WERI-Rb-1 (cell line): ENCODE measurements at regions not wholly inside any gene's neighbourhood (a gene's known extent, or its start where the extent isn't known, plus 50 kb on each side); places are given as distances from the start of the nearest gene placed in this dataset.
"Not testable (repeated sequence)": the region's sequence is repeated elsewhere in the genome, so short reads cannot be mapped to it uniquely, and the experiment has no call there.

Source experiments
- DNase-seq: peaks from one replicate; pipeline ENCODE4 v3.0.0-alpha.2; 2020
- H3K27ac ChIP-seq: fragments of 250-450 bp; sonication (Bioruptor Pico); 2 replicates; pipeline ENCODE4 v1.5.1; 2020; ENCODE audit warnings: mild to moderate bottlenecking, moderate library complexity
- H3K27me3 ChIP-seq: fragments of 250-450 bp; sonication (Bioruptor Pico); 2 replicates; pipeline ENCODE4 v1.5.1; 2021; ENCODE audit warnings: mild to moderate bottlenecking, low read depth, moderate library complexity; ENCODE audit not compliant: insufficient read depth, severe bottlenecking
- H3K36me3 ChIP-seq: fragments of 250-450 bp; sonication (Bioruptor Pico); 2 replicates; pipeline ENCODE4 v1.5.1; 2020; ENCODE audit warnings: mild to moderate bottlenecking, moderate library complexity
- H3K4me3 ChIP-seq: 2 replicates; pipeline ENCODE4 v1.5.1; 2011; ENCODE audit warnings: low read depth, mild to moderate bottlenecking, control low read depth, low read length
- H3K9me3 ChIP-seq: fragments of 250-450 bp; sonication (Bioruptor Pico); 2 replicates; pipeline ENCODE4 v1.5.1; 2021; ENCODE audit warnings: mild to moderate bottlenecking, moderate library complexity; ENCODE audit not compliant: severe bottlenecking
- CTCF ChIP-seq: IDR thresholded peaks from 2 replicates; pipeline ENCODE4 v1.5.1; 2011; ENCODE audit warnings: low read depth, mild to moderate bottlenecking, control low read depth, inconsistent platforms, low read length

- not testable (repeated sequence) for H3K9me3 ChIP-seq, DNase-seq, H3K4me3 ChIP-seq, H3K36me3 ChIP-seq, H3K27ac ChIP-seq
- peaks cover 30% of the 10 kb centered on the region for H3K27me3 ChIP-seq
Measured at GRCh38 chr9:68593760-68594159, 53.1 kb upstream of the TMEM252 start.

GRCh38 chr9:68595868-68596267, 55.2 kb upstream of the TMEM252 start:
- no peak for DNase-seq
- Histone ChIP-seq H3K9me3 (peaks cover 3% of the 10 kb centered on the region), H3K27ac (no peak overlapping the region), H3K4me3 (no peak overlapping the region), H3K36me3 (no peaks in the 10 kb centered on the region), H3K27me3 (peaks cover 31% of the 10 kb centered on the region)
- TF ChIP-seq CTCF = no peak

GRCh38 chr9:68597362-68597997, 56.8 kb upstream of the TMEM252 start:
- DNase-seq = no peak
- no peak overlapping the region for H3K27ac ChIP-seq
- H3K27me3 ChIP-seq = peaks cover 42% of the 10 kb centered on the region
- H3K4me3 ChIP-seq = no peak overlapping the region
- no peaks in the 10 kb centered on the region for H3K36me3 ChIP-seq
- no peak for TF ChIP-seq CTCF
- H3K9me3 ChIP-seq = peaks cover 3% of the 10 kb centered on the region

- H3K4me3 ChIP-seq = no peak overlapping the region
- peaks cover 56% of the 10 kb centered on the region for H3K27me3 ChIP-seq
- no peaks in the 10 kb centered on the region for H3K36me3 ChIP-seq
- no peak for TF ChIP-seq CTCF
- H3K9me3 ChIP-seq = no peaks in the 10 kb centered on the region
- H3K27ac ChIP-seq = no peak overlapping the region
- no peak for DNase-seq
Measured at GRCh38 chr9:68599826-68600225, 59.1 kb upstream of the TMEM252 start.

- H3K27ac ChIP-seq = no peak overlapping the region
- no peak for TF ChIP-seq CTCF
- peaks cover 62% of the 10 kb centered on the region for H3K27me3 ChIP-seq
- no peak overlapping the region for H3K4me3 ChIP-seq
- H3K9me3 ChIP-seq = no peaks in the 10 kb centered on the region
- no peak for DNase-seq
- no peaks in the 10 kb centered on the region for H3K36me3 ChIP-seq
Measured at GRCh38 chr9:68601081-68601480, 60.4 kb upstream of the TMEM252 start.

GRCh38 chr9:68603371-68603770, 62.7 kb upstream of the TMEM252 start:
- no peak overlapping the region for H3K4me3 ChIP-seq
- no peaks in the 10 kb centered on the region for H3K9me3 ChIP-seq
- TF ChIP-seq CTCF = no peak
- H3K27me3 ChIP-seq = peaks cover 67% of the 10 kb centered on the region
- no peaks in the 10 kb centered on the region for H3K36me3 ChIP-seq
- DNase-seq = no peak
- no peak overlapping the region for H3K27ac ChIP-seq
